Parathyroid adenoma (tissue), 2 donors: ENCODE measurements at regions not wholly inside any gene's neighbourhood (a gene's known extent, or its start where the extent isn't known, plus 50 kb on each side); places are given as distances from the start of the nearest gene placed in this dataset.

ENCODE experiments used
- H2AFZ ChIP-seq: fragments of 300-600 bp; sonication (generic); one replicate; pipeline ENCODE4 v1.7.0; 2017; ENCODE audit warnings: antibody characterized with exemption, mild to moderate bottlenecking
- H3K27ac ChIP-seq: fragments of 300-600 bp; sonication (generic); one replicate; pipeline ENCODE4 v1.7.0; 2017
- H3K27me3 ChIP-seq: fragments of 300-600 bp; sonication (generic); one replicate; pipeline ENCODE4 v1.7.0; 2017; ENCODE audit warnings: low read length; ENCODE audit not compliant: control insufficient read depth, insufficient read depth
- H3K36me3 ChIP-seq: fragments of 300-600 bp; sonication (generic); one replicate; pipeline ENCODE4 v1.7.0; 2017; ENCODE audit warnings: low read length; ENCODE audit not compliant: control insufficient read depth, insufficient read depth
- H3K4me1 ChIP-seq: fragments of 300-600 bp; sonication (generic); one replicate; pipeline ENCODE4 v1.7.0; 2017; ENCODE audit warnings: control low read depth
- H3K4me2 ChIP-seq: fragments of 300-600 bp; sonication (generic); one replicate; pipeline ENCODE4 v1.7.0; 2017; ENCODE audit warnings: low read length
- H3K4me3 ChIP-seq: fragments of 300-600 bp; sonication (generic); one replicate; pipeline ENCODE4 v1.7.0; 2017; ENCODE audit warnings: low read depth, low read length
- H3K79me2 ChIP-seq: fragments of 300-600 bp; sonication (generic); one replicate; pipeline ENCODE4 v1.7.0; 2017; ENCODE audit warnings: control low read depth
- H3K9ac ChIP-seq: fragments of 300-600 bp; sonication (generic); one replicate; pipeline ENCODE4 v1.7.0; 2017; ENCODE audit warnings: mild to moderate bottlenecking
- H3K9me3 ChIP-seq: fragments of 300-600 bp; sonication (generic); one replicate; pipeline ENCODE4 v1.7.0; 2017; ENCODE audit warnings: low read length; ENCODE audit not compliant: control insufficient read depth
- TF ChIP-seq, protein P1 (sequence below): fragments of 300-600 bp; sonication (generic); IDR thresholded peaks from one replicate; pipeline ENCODE4 v1.7.0; 2017; ENCODE audit warnings: antibody characterized with exemption, mild to moderate bottlenecking
- donor health status: primary hyperparathyroidism.

DNA sequence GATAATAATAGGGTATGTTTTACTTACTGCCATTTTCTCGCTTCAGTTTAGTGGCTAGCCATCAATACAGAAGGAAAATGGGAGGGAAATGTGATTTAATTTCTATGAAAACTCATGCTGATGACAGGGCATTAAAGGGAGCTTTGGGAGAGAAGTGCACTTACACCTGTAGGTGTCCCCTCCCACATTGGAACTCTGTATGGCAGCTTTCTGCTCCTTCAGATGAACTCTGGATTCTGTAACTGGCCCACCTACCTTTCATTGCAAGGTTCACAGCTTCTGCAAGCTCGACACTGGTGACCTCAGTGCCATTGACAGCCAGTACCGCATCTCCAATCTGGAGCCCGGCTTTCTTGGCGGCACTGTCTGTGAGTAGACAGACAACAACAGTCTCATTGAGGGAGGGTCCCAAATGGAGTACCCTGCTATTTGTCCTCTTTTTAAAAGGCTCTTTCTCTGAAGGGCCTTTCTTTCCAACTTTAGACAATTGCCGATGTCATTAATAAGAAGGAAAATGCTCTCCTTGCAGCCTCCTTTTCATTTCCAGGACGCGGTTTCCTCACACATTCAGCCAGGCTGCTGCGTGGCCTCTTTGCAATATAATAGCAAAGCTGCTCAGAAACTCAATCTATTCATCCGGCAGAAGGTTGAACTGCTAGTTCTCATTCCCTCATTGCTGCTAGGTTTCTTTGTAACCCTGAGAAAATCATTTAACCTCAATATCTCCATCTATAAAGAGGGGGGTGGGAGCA is 63.6 kb downstream of the NUDT12 start:
- Histone ChIP-seq H3K4me1 (peaks cover 21% of the 10 kb centered on the region), H3K27ac (peak overlapping the region; percentile 50), H3K36me3 (no peaks in the 10 kb centered on the region), H3K4me2 (no peak overlapping the region), H3K9me3 (no peaks in the 10 kb centered on the region), H3K79me2 (no peaks in the 10 kb centered on the region), H2AFZ (peak overlapping the region; percentile 28), H3K27me3 (no peaks in the 10 kb centered on the region), H3K4me3 (no peak overlapping the region), H3K9ac (no peak overlapping the region)
- TF ChIP-seq, protein P1, sequence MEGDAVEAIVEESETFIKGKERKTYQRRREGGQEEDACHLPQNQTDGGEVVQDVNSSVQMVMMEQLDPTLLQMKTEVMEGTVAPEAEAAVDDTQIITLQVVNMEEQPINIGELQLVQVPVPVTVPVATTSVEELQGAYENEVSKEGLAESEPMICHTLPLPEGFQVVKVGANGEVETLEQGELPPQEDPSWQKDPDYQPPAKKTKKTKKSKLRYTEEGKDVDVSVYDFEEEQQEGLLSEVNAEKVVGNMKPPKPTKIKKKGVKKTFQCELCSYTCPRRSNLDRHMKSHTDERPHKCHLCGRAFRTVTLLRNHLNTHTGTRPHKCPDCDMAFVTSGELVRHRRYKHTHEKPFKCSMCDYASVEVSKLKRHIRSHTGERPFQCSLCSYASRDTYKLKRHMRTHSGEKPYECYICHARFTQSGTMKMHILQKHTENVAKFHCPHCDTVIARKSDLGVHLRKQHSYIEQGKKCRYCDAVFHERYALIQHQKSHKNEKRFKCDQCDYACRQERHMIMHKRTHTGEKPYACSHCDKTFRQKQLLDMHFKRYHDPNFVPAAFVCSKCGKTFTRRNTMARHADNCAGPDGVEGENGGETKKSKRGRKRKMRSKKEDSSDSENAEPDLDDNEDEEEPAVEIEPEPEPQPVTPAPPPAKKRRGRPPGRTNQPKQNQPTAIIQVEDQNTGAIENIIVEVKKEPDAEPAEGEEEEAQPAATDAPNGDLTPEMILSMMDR = no peak

DNA sequence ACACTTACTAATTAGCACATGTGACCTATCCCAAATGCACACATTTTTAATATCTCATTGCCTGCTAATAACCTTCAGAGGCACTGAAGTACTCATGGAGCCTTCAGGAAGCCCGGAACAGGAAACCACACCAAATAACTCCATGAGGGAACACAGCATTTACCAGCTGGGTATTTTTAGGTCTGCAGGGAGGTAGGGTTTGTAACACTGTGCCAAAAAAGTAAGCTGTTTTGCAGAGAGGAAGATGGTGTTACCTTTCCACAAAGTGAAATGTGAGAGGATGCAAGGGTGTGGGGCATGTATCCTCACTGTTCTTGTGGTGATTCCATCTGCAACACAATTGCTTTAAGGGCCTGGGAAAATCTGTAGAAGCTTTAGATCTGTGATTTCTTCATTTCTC is 64.4 kb downstream of the NUDT12 start:
- TF ChIP-seq, protein P1 = no peak
- no peaks in the 10 kb centered on the region for H3K79me2 ChIP-seq
- H3K27ac ChIP-seq = peak overlapping the region; percentile 50
- H3K9ac ChIP-seq = no peak overlapping the region
- no peak overlapping the region for H3K4me3 ChIP-seq
- H3K27me3 ChIP-seq = no peaks in the 10 kb centered on the region
- H3K4me2 ChIP-seq = peak overlapping the region; percentile 48
- H3K9me3 ChIP-seq = no peaks in the 10 kb centered on the region
- H3K4me1 ChIP-seq = peaks cover 21% of the 10 kb centered on the region
- H2AFZ ChIP-seq = peak overlapping the region; percentile 28
- H3K36me3 ChIP-seq = no peaks in the 10 kb centered on the region

DNA sequence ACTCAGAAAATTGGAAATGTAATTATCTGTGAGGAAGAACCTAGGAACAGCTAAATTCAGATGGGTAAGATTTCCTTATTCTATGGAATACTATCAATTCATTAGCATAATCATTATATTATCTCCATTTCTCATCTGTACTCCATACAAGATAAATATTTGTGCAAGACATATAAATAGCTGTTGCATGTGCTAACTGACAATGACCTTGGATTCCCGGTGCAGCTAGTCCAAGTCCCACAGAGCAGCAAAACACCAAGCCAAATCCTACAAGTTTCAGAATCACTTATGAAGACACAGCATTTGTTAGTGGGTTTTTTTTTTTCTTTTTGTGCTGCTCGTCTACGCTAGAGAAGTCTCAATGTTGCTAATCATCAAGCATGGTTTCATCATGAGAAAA is 64.8 kb downstream of the NUDT12 start:
- Histone ChIP-seq H3K4me3 (no peak overlapping the region), H3K4me2 (peak overlapping the region; percentile 48), H3K27ac (peak overlapping the region; percentile 50), H3K9me3 (no peaks in the 10 kb centered on the region), H3K79me2 (no peaks in the 10 kb centered on the region), H2AFZ (peak overlapping the region; percentile 28), H3K9ac (no peak overlapping the region), H3K4me1 (peaks cover 21% of the 10 kb centered on the region), H3K27me3 (no peaks in the 10 kb centered on the region), H3K36me3 (no peaks in the 10 kb centered on the region)
- TF ChIP-seq, protein P1 = no peak

DNA sequence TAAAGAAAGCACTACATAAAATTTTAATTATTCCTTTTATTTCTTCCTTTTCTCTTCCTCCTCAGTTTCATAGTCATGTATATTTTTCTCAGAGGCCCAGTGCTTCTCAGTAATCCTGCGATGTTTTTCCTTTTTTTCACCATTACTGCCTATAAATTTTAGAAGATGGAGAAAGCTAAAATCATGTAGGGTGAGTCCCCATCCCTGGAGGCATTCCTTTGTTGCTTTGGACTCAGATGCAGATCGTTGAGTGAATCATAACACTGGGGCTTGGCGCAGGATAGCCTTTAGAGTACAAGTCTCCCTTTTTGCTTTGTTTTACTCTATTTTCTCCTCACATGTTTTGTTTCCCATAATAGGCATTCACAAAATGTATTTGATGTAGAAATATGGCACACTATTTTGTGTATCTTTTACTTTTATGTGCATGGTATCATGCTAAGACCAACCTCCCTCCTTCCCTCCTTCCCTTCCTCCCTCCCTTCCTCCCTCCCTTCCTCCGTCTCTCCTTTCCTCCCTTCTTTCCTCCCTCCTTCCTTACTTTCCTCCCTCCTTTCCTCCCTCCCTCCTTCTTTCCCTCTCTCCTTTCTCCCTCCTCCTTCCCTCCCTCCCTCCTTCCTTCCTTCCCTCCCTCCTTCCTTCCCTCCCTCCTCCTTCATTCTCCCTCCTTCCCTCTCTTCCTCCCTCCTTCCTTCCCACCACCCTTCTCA is 72.4 kb downstream of the NUDT12 start:
- no peaks in the 10 kb centered on the region for H3K36me3 ChIP-seq
- H3K4me2 ChIP-seq = no peak overlapping the region
- no peak overlapping the region for H3K27ac ChIP-seq
- no peak overlapping the region for H3K9ac ChIP-seq
- peaks cover 16% of the 10 kb centered on the region for H3K4me1 ChIP-seq
- H2AFZ ChIP-seq = no peak overlapping the region
- no peaks in the 10 kb centered on the region for H3K27me3 ChIP-seq
- no peaks in the 10 kb centered on the region for H3K79me2 ChIP-seq
- TF ChIP-seq, protein P1 = no peak
- no peaks in the 10 kb centered on the region for H3K9me3 ChIP-seq
- no peak overlapping the region for H3K4me3 ChIP-seq
